GM12874 (cell line): ENCODE measurements at regions not wholly inside any gene's neighbourhood (a gene's known extent, or its start where the extent isn't known, plus 50 kb on each side); places are given as distances from the start of the nearest gene placed in this dataset.

Experiments
- TF ChIP-seq, protein P1 (sequence below): IDR thresholded peaks from 2 replicates; pipeline ENCODE4 v1.5.1; 2011; ENCODE audit warnings: low read depth, mild to moderate bottlenecking, control low read depth, low read length, moderate library complexity; ENCODE audit not compliant: insufficient read depth

DNA sequence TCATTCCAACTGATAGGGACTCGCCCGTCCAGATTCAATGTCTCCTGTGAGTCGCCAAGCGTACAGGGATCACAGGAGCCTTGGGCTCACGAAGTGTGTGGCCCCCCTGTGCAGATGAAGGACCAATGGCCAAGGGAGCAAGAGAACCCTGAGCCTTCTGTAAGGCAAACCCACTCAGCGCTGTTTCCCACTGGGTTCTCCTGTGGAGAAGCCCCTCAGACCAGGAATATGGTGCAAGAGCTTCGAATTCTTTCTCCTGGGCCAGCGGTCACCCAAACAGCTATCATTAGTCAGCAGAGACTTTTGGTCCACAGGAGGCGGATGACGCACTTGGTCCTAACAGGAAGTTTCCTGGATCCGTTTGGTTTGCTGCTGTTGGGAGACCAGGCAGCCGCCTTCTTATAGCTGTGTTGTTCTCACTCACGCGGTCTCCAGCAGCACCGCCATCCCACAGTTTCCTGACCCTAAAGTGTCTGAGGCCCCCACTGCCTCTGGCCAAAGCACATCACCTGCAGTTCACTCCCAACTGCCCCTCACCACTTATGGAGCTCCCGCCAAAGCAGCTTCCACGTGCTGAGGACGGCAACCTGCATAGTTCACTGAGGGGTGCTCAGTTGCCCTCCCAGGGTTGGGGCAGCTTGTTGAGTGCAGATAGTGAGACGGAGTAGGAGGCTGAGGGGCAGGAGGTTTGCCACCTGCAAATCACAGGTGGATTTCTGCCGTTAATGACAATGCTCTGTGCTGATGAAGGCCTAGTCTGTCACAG is 268.6 kb downstream of the ERMARD start:
- TF ChIP-seq, protein P1, sequence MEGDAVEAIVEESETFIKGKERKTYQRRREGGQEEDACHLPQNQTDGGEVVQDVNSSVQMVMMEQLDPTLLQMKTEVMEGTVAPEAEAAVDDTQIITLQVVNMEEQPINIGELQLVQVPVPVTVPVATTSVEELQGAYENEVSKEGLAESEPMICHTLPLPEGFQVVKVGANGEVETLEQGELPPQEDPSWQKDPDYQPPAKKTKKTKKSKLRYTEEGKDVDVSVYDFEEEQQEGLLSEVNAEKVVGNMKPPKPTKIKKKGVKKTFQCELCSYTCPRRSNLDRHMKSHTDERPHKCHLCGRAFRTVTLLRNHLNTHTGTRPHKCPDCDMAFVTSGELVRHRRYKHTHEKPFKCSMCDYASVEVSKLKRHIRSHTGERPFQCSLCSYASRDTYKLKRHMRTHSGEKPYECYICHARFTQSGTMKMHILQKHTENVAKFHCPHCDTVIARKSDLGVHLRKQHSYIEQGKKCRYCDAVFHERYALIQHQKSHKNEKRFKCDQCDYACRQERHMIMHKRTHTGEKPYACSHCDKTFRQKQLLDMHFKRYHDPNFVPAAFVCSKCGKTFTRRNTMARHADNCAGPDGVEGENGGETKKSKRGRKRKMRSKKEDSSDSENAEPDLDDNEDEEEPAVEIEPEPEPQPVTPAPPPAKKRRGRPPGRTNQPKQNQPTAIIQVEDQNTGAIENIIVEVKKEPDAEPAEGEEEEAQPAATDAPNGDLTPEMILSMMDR: no peak

DNA sequence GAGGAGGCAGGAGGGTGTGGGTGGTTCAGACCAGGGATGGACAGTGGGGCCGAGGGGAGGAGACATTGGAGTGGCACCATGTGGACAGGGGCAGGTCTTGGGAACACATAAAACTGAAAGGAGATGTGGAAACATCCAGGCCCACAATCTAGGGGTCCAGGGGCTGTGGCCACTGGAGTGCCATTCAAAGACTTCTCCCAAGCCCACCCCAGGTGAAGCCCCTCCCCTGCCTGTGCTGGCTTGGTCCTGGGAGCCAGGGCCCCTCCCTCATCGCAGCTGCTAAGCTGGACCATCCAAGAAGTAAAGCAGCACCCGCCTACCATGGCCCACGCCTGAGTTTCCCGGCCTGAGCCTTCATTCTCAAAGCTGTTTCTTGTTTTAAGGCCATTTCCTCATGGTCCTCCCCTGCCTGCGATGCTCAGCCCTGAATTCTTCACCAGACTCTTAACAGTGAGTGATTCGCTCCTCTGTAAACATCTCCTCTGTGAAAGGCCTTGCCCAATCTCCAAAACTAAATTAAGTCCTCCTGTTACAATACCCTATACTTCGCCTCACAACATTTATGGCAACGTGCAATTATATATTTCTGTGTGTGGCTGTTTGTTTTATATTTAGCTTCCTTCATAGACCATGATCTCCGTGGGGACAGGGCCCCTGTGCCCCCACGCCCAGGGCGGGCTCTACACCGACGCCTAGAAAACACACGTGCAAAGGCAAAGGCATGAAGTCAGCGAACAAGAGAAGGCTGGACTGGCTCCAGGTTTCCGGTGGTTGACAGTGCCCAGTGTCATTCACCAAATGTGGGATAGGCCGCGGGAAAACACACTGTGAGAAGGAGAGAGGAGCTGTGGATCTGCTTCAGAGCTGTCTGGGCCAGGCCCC is 267.8 kb downstream of the ERMARD start:
- TF ChIP-seq, protein P1: no peak

DNA sequence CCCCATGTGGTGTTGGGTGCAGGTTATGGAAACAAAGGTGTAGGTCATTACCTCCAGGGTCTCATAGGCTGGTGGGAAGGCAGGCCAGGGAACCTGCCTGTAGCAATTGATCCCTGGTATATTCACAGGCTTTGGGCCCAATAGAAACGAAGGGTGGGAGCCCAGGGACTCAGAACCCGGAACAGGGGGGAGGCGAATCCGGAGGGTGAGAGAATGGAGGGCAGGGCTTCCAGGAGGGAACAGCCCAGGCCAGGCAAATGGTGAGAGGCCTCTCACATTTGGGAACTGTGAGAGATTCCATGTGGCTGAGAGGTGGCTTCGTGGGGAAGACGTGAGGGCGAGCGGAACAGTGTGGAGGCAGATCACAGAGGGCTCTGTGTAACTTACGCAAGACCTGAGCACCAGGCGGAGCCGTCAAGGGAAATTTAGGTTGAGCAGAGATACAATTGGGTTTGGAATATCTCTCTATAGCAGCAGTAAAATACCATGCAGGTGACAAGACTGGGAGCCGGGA is 267.1 kb downstream of the ERMARD start:
- TF ChIP-seq, protein P1: no peak

DNA sequence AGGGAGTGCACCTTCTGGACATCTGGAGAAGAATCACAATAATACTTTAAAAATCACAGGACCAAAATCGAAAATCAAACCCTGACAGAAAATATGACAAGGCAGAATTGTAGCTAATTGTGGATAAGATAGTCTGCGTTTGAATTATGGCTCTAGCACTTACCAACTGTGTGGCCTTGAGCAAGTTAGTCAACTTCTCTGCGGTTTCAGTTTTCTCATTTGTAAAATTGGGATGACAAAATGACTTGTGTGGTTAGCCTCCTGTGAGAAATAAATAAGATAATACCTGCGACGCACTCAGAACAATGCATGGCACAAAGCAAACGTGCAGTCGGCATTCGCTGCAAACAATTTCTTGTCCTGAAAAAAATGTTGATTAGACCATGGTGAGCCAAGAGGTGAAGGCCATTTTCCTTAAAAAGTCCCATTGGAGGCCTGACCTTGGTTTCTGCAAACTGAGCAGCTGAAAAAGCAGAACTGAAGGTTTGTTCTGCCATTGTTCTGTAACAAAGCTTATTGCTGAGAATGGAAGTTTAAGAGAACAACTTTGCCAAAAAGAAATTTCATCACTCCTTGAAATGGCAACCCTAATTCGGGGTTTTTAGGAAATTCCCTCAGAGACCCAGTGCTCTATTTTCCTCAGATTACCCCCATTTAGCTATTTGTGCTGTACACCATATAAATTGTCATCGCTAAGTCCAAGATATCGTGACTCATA is 266.3 kb downstream of the ERMARD start:
- TF ChIP-seq, protein P1: no peak

DNA sequence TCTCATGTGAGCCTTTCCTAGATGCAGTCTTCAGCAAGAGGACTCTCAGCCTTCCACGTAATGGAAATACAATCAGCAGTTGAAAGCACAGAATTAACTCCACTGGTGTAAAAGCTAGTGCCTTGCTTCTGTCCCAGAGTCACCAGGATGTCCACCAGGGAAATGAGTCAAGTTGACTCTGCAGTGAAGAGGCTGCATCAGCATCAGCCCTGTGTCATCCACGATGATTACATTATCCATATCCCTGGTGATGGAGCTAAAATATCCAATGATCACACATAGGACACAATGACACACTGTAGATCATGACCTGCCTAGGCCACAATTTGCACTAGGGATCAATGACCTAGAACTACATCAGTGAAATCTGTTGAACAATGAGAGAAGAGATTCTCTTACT is 262.4 kb downstream of the ERMARD start:
- TF ChIP-seq, protein P1: no peak

DNA sequence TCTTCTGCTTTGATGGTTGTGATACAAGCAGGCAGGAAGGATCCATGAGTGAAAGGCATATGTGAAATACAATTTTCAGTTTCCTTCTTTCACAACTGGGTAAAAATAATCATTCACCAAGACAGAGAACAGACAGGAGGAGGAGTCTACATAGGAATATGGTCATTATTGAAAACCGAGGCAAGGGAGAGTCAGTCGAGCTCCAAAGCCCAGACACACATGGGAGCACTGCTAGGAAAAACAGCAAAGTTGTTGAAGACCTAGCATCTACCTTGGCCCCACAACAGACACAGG is 260.6 kb downstream of the ERMARD start:
- TF ChIP-seq, protein P1: no peak
